HG02885 (cell line): ENCODE measurements at regions not wholly inside any gene's neighbourhood (a gene's known extent, or its start where the extent isn't known, plus 50 kb on each side); places are given as distances from the start of the nearest gene placed in this dataset.
A peak's percentile ranks its signal among the peaks of the same experiment; 100 is the strongest.

Experiments
- ATAC-seq: cut with Tn5 transposase; IDR thresholded peaks from one replicate; pipeline ENCODE4 v1.9.1; 2021; ENCODE audit warnings: mild to moderate bottlenecking; ENCODE audit not compliant: unreplicated experiment, poor library complexity

DNA sequence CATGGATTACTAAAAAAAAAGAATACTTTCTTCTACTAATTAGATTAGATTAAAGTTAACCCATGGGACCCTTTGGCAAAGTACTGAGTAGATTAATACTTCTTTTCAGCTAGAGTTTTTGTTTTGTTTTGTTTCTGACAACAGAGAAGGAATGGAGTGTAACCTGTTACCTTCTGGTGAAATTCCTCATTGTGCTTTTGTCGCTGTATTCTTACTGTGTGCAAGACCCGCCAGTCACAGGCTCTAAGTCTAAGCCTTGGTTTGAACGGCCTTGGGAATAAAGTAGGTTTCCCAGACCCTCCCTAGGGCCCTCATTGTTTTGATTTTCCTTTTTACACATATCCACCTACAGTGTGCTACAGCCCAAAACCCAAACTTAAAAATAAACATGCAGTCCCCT lies 171.1 kb upstream of the IL12A start:
- no peak for ATAC-seq

DNA sequence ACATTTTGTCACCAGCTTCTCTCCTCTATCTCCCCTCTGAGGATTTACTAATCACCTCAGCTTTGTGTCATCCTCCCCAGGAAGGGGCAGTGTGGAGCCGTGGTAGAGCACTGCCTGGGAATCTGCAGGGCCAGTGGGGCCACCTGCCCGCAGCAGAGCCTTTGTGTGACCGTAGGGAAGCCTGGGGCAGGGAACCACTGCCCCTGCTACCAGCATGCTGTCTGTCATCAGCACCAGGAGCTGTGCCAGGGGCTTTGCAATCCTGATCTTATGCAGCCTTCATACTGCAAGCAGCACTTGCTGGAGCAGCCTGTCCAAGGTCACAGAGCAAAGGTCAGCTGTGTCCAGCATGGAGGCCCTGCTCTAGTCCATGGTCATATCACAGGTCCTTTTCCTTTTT lies 170.2 kb upstream of the IL12A start:
- ATAC-seq = no peak

DNA sequence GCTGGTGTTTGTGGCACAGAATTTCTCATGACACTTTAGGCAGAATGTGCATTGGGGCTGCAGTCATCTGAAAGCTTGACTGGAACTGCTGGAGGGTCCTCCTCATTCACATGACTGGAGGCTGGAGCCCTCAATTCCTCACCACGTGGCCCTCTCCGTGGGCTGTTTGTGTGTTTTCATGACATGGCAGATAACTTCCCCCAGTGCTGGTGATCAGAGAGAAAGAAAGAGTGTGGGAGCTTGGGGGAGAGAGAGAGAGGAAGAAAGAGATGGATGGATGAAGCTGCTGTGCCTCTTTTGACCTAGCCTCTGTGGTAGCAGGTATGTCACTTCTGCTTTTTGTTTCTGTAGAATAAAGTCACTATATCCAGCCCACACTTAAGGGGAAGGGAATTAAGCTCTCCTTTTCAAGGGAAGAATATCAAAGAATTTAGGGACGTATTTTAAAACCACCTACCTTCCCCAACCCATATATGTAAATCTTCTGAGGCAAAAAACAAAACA lies 169.6 kb upstream of the IL12A start:
- ATAC-seq = peak; percentile 70

DNA sequence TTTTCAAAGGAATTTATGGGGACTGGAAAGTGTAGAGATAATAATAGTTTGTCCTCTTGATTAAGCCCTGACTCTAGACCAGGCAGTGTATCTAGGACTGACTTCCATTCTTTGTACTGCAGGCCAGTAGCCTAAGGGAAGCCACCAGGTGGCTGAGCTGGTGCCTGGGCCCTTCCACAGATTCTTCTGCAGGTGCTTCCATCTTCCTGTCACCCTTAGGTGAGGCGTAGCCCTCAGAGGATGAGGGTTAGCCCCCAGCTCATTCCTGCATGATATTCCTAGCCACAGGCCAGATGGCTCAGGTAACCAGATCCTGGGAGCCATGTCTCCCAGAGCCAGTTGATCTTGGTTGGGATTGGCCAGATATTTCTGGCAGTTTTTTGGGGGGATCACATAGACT lies 169.0 kb upstream of the IL12A start:
- ATAC-seq = peak; percentile 19

DNA sequence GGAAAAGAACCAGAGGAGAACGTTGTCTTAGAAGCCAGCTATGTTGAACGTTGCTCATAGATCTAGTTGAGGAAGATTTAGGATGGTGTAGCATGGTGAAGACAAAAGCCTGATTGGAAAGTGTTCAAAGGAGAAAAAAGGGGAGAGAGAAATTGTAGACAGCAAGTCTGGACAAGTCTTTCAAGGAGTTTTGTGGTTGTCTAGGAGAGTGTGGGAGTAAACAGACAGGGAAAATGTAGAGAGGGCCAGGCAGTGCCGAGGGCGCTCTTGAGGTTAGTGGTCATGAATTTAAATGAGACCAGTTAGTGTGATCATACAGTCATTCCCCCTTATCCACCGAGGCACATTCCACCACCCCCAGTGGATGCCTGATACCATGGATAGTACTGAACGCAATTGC lies 167.5 kb upstream of the IL12A start:
- no peak for ATAC-seq

DNA sequence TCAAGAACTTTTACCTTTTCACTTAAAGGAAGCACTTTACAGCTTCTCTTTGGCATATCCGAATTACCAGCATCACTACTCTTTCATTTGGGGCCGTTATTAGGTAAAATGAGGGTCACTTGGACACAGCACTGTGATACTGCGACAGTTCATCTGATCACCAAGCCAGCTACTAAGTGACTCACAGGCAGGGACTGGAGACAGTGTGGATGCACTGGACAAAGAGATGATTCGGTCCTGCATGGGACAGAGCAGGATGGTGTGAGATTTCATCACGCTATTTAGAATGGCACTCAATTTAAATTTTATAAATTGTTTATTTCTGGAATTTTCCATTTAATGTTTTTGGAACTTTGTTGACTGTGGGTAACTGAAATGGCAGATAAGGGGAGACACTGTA lies 166.9 kb upstream of the IL12A start:
- no peak for ATAC-seq

DNA sequence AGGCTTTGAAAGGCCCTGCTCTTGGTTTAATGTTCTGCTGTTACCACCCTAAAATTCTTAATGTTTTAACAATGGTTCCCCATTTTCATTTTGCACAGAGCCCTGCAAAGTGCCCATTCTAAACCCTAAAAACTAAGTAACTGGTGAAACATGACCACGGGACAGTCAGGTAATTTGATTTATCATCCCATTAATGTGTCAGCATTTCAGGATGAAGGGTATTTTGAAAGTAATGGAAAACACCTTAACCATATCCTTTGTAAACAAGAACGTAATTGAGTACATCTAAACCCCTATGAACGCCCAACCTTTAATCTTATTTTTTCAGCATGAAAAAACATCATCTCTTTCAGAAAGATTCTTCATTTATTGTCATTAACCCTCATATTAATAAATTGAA lies 164.9 kb upstream of the IL12A start:
- ATAC-seq = no peak

DNA sequence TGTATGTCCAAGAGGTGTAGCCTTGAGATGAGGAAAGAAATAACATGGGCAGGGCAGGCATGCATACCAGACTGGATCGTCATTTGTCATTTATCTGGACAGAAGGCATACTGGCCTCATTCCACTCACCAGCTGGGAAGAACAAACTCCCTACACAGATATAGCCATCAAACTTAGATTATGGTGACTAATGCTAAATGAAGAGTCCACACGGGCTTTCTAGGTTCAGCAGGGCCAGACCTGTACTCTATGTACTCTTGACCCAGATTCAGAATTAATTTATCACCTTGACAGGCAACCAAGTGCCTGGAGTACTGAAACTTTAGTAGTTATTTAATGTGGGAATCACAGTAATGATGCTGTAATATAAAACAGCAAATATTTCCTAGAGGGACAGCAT lies 164.3 kb upstream of the IL12A start:
- no peak for ATAC-seq

DNA sequence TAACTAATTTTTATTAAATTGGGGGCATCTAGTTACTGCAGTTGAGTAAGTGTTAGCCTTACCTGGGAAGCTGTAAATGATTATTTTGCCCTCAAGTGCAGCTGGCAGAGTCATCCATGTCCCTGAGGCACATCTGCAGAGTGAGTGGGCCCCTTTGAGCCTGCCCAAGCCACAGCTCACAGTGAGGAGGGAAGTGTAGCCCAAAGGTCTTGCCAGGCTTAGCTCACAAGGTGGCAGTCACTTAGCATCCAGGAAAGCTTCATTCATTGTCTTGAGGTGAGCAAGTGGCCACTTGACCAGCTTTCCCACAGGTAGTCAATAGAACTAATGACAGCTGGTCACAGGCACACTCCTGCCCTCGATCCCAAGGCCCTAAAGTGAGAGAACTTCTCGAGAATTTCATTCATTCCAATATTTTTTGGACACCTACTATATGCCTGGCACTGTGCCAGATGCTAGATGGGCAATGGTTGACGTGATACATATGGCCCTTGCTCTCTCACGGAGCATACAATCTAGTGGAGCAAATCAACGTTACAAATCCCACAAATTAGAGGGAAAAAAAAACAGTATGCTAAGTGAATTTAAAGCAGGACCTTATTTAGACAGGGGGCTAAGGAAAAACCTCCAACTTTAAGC lies 163.3 kb upstream of the IL12A start:
- no peak for ATAC-seq

DNA sequence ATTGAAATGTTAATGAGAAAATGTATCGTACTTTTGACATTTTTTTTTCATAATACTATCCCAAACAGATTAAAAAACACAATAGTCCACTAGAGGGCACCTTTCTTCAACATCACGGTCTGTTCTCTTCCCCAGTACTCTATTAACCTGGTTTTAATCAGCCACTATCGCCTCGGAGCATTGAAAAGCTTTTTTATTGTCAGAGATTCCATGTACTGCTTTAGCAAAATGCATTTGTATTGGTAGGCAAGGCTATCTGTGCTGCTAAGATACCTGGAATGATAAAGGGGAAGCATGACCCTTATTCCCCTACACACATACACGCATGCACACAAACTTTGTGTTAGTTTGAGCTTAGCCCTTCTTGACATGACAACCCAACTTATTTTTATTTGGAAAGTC lies 160.1 kb upstream of the IL12A start:
- ATAC-seq = peak; percentile 40

DNA sequence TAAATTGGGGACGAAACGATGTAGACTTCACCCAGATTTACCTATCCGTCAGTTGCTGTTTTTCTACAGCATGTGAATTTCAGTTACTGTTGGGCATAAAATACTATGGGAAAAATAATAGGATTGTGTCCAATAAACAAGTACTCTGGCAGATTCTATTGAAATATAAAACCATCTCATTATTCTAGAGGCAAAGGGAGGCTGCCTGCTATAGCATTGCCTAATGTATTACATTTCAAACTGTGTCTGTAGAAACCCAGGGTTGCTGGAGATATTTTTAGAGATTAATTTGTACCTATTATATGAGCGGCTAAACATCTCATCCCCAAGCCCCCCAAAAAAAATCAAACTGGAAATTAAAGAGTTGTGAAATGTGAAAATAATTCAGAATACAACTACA lies 159.6 kb upstream of the IL12A start:
- no peak for ATAC-seq

DNA sequence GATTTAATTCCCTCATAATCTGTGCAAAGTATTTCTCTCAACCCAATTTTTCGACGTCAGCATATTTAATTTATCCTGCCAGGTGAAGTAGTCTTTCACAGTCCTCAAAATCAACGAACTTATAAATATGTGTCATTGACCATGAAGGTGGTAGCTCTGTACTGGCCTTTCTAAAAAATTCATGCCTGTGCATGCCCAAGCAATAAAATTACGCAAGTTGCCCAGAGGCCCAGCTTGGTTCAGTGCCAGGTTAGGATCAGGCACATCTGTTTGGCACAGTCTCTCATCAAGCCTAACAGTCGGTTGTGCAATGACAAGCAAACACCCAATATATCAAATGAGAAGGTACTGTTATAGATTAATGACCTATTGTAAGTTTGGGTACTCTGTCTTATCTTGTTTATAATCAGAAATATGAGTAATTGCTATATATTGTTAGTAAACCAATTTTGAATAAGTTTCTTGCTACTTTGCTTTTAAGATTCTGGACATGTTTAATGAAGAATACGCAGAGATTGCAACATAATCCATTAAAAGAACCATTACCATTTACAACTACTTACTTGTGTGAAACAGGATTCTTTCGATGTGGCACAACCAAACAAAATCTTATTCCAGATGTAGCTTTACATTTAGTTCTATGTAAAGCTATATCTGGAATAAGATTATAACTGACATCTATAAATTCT lies 159.0 kb upstream of the IL12A start:
- no peak for ATAC-seq

DNA sequence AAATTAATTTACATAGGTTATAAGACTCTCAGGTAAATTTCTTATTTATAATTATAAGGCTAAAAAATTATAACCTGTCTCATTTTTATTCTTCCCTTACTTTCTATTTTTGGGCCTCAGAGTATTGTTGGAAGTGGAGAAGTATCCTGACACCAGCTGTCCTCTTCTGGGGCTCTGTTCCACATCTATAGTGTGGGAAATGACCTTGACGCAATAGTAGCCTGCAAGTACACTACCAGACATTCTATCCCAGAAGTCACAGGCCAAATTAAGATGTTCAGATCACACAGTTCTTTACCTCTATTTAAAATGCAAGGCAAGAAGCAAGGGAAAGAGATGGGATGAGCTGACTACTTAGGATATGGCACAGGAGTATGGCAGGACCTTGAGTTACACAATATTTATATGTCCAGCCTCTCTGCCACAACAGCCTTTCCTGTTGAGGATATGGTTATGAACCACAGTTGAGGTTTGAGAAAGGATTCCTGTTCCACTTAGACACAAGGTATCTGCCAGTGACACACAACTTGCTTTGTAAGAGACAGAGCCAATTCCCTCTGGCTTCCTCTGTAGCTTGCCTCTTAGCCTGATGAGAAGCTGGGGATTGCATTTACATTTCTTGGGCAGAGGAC lies 158.0 kb upstream of the IL12A start:
- ATAC-seq = no peak

DNA sequence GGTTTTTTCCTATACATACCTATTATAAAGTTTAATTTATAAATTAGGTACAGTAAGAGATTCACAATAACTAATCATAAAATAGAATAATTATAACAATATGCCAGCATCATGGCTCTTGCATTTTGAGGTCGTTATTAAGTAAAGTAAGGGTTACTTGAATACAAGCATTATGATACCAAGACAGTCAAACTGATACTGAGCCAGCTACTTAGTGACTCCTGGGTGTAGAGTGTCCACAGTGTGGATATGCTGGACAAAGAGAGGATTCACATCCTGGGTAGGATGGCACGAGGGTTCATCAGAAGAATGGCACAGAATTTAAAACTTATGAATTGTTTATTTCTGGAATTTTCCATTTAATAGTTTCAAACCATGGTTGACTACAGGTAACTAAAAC lies 157.2 kb upstream of the IL12A start:
- ATAC-seq = peak; percentile 59

DNA sequence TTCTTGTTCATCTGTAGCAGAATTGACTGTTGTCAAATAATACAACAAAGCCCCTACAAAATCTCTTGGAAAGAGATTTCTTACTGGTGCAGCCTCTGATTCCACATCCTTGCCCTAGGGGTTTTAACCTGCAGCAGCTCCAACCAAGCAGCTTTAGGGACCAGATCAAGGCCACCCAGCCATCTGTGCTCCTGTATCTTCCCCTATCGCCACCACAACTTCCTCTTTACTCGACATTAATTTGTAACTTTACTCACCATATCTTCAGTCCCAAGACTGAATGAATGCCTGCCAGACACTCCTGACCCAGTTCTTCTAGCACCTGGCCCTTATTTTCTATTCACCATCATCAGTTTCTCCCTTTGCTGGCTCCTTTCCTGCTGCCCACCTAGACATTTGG lies 156.6 kb upstream of the IL12A start:
- peak; percentile 87 for ATAC-seq

DNA sequence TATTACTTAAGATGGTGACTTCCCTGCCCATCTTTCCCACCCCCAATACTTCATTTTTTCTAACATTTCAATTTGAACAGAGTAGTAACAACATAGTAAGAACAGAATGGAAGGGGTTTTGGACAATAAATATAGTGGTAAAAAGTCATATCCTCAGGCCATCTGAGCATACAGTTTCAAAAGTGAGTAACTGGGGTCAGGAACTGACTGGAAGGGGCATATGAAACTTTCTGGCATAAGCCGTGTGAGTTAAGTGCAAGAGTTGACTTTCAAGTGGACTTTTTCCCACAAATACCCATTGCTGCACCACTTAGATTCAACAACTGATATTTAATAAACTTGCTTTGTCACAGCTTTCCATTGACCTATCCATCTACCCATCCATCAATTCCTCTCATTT lies 153.5 kb upstream of the IL12A start:
- no peak for ATAC-seq

DNA sequence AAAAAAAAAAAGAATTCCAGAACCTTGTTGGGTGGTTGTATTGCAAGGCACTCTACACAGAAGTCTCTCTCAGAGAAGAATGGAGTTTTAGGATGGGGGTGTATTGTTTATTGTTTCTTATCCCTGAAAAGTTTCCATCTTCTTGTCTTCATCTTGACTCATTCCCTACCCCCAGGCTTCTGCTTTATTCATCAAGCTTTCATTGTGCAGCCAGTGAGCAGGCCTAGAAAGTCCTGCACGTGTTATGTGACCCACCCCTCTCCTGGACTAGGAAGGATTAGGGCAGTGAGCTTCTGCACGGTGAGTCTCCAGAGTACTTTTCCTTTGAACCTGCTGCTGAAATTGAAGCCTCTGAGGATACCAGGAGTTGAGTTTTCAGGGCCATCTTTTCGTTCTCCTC lies 150.9 kb upstream of the IL12A start:
- no peak for ATAC-seq

DNA sequence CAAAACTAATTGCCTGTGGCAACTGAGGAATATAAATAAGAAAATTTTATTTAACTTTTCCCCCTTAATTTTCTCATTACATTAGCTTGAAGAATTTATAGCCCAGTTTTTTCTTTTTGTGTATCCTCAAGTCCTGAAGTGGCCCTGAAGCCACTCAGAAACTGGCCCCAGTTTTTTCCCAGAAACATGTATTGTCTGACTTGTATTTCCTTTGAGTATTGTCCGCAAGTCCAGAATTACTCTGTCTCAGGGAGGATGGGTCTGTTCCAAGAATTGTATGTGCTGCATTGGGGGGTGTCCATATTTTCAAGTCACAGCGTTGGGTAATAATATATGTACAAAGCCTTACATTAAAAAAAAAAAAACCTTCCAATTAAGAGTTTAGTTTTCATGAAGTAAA lies 149.7 kb upstream of the IL12A start:
- ATAC-seq = no peak

DNA sequence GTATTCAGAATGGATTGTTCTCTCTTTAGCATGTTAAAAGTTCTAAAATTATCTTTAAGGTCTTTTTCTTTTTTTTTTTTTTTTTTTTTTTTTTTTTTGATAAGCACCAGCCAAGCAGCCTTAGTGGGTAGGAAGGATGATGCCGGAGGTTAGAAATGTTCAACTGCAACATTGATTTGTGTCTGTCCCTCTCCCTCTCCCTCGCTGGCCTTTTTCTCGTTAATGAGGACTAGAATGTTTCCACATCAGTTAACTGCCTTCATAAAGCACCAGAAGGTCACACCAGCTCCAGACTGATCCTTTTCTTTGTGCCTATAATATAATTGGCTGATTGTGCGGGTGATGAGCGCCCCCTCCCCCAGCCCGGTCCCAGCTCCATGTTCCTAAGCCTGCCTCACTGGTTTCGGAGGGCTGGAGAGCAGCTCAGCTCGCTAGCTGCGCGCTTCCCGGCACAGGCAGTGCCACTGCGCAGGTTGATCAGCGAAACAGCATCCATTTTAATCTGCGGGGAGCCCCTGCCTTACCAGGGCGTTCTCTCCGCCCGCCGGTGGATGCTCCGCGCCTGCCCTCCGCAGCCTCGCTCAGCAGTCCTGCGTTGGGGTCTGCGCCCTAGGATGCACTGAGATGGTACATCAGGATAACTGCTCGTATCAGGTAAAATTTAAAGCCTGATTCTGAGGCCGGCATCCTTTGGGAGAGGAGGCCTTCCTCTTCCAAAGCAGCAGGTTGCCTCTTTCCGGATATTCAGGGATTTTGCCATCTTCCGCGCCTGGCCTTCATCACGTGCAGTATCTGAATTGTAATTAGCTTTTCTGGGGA lies 148.9 kb upstream of the IL12A start, which contains the start of gene SCHIP1:
Gene SCHIP1 (plus strand): TSS at position 301 of the 819 bp plus-strand sequence.
- peak; percentile 84 for ATAC-seq

DNA sequence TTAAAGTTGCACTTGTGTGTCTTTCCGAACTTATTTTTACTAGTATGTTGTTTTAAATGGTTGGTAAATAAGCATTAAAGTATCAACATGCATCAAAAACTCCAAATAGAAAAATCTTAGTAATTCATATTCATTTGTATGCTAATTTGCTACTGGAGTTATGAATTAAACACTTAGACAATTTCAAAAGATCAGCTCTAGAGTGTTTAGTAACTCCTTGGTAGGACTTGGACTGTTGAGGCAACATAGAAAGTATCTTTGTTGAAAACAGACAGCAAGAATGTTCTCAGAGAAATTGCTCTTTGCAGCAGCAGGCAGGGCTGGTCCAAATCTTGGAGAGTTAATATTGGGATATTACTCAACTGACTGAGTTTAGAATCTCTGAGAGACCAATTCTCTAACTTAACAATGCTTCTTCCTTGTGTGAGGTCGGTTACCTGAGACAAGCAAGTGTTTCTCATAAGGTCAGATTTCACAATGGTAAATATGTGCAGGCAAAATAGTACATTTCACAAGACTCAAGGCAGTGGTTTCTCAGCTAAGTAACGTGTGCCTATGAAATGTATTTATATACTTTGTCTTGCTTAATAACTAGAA lies 147.8 kb upstream of the IL12A start:
- ATAC-seq = no peak
